HL-60/S4 (cell line): ENCODE measurements at regions not wholly inside any gene's neighbourhood (a gene's known extent, or its start where the extent isn't known, plus 50 kb on each side); places are given as distances from the start of the nearest gene placed in this dataset.

ENCODE experiments used
- in situ Hi-C: fragments of 300-500 bp; cut with MboI; formaldehyde crosslinking; loops from 2 replicates; pipeline ENCODE4 v1.14.3; 2022; ENCODE audit warnings: low sequenced_read_pairs

DNA sequence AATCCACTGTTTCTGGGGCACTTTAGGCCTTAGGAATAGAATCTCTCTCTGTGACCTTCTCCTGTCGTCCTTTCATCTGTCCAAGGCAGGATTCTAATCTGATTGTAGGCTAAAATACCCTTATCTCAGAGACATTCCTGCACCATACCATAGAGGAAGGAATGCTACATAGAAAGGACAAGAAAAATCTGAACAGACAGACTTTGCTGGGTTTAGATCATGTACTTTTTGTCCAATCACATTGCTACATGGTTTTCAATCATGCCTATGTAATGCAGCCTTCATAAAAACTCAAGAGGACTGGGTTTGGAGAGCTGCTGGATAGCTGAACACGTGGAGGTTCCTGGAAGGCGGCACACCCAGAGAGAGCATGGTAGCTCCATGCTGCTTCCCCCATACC lies 378.5 kb upstream of the SEMA6D start:
- in situ Hi-C loops: no loop called here

DNA sequence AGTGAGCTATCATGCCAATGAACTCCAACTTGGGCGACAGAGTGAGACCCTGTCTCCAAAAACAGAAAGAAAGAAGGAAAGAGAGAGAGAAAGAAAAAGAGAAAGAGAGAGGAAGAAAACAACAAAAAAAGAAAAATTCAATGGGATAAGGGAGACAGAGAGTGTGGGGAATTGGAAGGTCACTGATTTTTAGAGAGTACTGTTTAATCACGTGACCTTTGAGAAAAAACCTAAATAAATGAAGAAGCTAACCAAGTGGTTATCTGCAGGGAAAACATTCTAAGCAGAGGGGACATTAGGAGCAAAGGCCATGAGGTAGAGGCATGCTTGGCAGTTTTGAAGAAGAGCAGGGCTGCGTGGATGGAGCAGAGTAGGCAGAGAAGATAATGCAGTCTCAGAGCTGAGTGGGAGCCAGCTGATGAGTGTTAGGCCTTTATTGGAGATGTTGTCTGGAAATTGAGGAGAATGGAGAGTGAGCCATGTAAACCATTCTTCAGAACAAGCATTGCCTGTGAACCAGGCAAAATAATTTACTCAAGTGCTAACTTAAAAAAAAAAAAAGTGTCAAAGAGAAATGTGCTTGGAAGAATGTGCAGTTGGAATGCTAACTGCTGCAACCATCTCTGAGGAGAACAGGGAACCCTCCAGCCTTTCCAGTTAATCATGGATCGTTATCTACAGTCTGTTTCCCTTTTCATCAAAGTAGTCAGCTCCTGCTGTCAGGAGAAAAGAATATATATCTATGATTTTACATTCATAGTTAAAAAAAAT lies 377.3 kb upstream of the SEMA6D start:
- in situ Hi-C loops: no loop called here

DNA sequence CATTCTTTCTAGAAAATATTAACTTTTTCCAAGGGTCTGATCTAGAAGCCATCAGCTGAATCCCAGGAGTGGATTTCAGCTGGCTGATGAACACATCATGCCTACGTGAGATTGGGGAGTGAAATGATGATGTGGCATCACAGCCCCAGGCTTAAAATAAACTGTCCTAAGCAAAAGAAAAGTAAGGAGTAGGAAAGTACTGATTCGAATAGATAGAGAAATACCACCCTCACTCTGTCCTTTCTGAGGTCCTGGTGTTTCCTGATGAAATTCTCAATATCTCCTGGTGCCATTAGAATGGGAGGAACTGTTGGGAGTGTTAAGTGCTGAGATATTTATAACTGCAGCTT lies 376.8 kb upstream of the SEMA6D start:
- in situ Hi-C loops: no loop called here

DNA sequence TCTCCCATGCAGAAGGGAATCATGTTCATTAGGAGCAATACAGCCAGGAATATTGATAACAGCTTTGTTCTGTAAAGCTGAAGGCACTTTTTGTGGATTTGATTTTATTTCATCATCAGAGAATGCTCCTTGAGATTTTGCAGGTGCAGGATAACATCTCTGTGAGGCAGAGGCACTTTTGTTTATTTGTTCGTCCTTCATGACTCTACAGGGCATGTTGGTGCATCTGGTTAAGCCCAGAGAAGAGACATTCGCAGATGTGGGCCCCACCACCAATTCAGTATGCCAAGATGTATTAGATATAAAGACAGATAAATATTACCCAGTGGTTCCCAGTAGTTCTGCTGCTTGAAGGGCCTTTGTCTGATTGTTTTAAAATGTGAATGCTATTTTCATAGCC lies 368.1 kb upstream of the SEMA6D start:
- in situ Hi-C loops: no loop called here

DNA sequence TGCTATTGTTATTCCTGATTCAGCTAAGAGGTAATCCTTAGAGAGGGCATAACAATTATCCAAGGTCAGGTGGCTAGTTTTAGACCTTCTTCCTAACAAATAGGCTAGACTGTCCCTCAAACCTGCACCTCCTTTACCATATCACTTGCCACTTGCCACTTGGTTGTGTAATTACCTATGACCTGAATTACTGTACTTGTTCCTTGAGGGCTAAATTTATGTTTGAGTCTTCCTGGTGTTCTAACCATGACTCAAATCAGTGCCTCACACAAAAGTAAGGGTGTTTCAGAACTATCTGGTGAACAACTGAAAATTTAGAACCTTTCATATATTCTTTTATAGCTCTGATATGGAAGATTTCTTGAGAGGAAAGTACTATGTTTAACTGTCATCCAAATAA lies 365.8 kb upstream of the SEMA6D start:
- in situ Hi-C loops: no loop called here

DNA sequence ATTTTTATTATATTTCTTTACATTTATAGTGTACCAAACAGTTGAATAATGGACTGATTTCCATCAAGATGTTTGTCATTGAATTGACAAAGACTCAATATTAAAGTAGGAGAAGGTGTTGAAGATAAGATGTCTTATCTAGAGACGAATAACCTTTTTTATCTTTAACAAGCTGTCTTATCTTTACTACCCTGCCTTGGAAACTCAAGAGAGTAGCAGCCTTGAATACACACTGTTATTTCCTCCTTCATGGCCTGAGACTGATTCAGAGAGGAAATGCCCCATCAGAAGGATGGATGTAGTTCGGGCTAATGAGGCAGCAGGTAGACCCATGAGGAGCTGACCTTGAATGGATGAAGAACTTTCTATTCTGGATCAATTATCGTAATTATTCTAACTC lies 365.1 kb upstream of the SEMA6D start:
- in situ Hi-C loops: no loop called here

DNA sequence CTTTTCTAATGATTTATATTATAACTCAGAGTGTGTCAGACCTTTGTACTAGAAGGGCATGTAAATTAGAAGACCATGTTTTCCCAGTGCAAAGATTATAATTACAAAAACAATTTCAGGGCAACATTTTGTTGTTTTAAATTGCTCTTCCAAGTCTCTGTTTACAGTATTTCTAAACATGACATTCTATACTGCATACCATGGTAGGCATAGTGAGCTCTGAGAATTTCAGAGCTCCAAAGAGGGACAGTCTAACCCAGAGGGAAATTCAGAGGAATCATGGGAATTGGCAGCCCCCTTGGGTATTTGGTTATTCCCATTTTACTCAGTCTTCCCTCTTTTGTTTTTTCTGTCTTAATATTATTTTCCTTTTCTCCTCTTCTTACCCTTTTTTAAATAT lies 361.5 kb upstream of the SEMA6D start:
- in situ Hi-C loops: no loop called here

DNA sequence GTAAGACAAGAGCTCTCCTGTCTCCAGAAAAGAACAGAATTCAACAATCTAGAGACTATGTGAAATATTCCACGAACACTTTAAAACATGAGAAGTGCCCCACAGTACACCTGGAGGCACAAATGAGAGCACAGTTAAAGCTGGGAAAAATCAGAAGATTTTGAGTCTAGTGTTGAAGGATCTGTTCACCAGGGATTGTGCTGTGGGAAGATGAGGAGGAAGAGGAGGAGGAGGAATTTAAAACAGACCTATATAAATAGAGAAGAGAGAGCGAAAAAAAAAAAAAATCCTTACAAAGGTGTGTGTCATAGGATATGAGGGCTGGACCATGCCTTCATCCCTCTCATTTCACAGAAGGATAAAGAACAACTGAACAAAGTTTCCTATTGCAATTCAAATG lies 361.0 kb upstream of the SEMA6D start:
- in situ Hi-C loops: no loop called here

DNA sequence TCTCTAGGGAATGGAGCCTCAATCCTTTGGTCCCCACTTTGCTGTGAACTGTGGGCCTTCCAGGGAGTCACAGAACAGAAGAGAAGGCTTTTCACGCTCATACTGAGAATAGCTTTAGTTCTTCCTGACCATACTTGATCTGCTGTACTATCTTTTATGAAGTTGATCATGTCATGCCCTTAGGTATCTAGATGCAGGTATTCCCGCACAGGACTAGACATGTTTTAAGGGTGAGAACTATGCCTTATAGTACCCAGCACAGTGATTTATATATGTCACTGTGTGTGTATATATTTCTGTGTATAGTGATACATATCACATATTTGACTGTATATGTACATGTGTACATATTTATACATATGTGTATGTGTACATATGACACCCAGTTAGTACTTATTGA lies 358.4 kb upstream of the SEMA6D start:
- in situ Hi-C loops: no loop called here

DNA sequence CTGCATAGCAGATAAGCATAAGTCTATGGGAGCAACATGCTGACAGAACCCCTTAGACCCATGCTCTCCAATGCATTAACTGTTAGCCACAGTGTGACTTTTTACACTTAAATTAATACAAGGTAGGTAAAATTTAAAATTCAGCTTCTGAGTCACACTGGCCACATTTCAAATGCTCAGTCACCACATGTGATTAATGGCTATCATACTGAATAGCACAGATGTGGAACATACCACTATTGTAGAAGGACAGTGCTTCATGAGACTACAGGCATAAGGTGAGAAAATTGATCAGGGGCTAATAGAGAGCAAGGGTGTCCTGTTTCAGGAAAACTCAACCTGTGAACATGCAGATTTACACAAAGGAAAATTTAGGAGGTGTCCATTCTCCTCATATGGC lies 357.0 kb upstream of the SEMA6D start:
- in situ Hi-C loops: no loop called here

DNA sequence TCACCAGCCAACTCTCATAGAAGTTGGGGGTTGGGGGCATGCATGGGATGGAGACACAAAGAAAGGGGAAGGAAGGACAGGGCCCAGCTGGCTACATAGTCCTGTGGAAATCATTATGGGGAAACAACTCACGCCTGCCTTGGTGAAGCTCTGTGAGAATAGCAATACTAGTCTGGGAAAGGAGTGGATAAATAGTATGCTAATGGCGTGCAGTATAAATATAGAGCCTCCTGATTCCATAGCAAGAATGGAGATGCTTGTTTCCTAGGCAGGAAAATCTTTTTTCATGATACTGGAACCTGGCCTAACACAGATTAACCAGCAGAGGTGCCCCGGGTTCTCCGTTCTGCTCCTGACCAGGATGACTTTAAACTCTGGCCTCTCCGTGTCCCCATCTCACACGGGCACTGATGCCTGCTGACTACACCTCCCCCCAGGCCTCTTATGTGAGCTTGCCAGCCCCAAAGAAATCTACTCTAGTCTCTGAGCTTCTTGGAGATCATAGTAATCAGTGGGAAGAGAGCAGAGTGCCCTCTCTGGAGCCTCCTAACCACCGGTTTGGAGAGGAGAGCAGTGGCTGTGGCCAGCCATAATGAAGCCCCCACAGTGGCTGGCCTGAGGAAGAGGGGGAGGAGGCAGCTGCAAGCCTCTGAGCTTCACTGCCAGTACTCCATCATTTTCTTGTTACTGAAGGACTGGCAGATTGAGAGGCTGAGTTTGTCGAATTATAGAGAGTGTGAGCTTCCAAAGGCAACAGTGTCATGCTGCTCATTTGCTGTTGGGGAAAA lies 355.0 kb upstream of the SEMA6D start:
- in situ Hi-C loops: no loop called here

DNA sequence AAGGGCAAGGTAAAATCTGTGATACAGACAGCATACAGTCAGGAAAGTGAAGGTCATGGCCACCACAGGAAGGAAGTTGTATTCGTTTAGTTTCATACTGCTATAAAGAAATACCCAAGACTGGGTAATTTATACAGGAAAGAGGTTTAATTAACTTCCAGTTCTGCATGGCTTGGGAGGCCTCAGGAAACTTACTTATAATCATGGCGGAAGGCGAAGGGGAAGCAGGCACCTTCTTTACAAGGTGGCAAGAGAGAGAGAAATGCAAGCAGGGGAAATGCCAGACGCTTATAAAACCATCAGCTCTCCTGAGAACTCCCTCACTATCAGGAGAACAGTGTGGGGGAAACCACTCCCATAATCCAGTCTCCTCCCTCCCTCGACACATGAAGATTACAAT lies 353.7 kb upstream of the SEMA6D start:
- in situ Hi-C loops: no loop called here

DNA sequence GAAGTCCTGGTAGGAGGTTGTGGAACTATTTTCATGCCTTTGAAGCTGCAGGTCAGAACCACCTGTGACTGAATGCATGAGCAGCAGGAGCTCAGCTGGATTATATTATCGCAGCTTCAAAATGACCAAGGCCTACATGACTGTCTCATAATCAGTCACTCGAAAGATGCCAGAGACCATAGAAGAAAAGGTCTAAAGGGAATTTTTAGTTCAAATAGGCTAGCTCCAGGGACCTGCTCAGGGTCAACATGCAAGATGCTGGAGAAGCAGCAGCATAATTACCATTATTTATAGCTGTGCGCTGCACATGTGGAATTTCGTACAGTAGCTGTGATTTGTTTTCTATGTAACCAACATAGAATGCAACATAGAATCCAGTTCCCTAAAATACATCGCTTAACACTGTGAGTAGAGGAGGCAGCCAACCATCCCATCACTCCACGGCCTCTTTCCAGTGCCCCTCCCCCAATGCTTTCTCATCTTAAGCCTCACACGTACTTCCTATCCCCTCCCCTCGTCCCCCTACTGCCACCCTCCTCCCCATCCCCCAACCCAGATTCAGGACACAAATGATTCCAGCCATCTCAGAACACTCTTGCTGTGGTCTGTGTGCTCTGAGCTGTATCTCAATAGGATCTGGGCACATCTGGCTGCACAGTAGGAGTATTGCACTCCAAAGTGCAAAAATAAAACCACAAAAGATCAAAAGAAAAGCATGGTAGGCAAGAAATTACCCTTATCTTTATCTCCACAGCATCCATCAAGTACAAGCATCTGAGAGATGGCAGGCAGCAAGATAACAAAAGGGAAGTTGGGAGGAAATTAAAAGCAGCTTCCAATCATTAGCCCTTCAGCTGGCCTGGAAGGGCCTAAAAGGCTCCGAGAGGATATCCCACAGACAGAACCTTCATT lies 352.8 kb upstream of the SEMA6D start:
- in situ Hi-C loops: no loop called here

DNA sequence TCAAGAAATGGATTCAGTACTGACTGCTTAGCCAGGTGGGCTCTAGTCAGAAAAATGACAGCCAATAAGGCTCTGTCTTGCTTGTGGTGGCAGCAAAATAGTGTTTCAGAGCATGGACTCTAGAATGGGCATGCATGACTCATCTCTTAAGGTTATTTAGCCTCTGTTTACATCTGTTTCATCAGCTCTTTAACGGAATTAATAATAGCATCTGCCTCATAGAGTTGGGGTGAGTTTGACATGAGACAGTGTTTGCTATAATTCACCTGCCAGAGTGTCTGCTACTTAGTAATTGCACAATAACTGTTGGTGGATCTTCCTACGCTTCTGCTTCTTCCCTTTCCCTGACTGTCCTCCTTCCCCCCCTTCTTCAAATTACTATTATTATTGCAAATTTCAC lies 350.4 kb upstream of the SEMA6D start:
- in situ Hi-C loops: no loop called here

DNA sequence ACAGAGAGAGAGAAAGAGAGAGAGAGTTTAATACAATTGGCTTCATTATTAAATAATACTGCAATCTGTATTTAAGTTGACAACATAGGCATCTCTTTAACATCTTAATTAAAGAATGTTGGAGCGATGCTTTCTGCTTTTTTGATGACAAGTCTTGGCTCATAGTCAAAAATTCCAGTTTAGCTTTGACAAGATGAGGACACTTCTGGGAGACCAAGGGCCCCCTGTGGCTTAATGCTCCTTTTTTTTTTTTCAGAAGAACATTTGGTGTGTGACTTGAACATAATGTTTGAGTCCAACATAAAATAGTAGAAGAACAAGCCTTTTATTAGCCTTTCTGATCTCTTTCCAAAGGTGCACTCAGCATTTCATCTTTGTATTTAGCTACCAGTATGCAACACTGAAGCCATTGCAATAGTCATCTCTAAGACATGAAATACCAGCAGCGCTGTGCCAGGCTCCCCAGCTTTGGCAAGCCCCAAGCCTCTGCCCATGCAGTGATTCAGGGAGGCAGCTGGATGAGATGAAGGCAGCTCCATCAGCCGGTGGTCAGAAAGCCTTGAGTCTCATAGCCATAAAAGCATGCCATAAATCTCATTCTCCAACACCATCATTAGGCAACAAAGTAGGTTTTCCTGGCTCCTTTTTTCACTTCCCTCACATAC lies 349.4 kb upstream of the SEMA6D start:
- in situ Hi-C loops: no loop called here

DNA sequence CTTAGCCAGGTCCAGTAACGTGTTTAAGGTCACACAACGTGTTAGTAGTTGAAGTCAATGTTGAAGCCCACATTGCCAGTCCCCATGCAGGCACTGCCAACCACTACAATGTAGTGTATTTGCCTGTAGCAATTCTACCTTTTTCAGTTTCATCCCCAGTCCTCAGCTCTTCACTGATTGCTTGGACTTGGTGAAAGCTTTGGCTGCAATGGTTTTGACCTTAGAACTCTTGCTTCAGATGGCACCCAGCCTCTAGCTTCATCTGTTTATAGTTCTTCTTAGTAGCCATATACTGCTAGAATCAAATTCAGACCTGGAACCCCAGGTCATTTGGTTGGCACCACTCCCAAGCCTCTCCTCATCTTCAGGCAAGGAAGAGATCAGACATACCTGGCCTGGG lies 345.4 kb upstream of the SEMA6D start:
- in situ Hi-C loops: no loop called here

DNA sequence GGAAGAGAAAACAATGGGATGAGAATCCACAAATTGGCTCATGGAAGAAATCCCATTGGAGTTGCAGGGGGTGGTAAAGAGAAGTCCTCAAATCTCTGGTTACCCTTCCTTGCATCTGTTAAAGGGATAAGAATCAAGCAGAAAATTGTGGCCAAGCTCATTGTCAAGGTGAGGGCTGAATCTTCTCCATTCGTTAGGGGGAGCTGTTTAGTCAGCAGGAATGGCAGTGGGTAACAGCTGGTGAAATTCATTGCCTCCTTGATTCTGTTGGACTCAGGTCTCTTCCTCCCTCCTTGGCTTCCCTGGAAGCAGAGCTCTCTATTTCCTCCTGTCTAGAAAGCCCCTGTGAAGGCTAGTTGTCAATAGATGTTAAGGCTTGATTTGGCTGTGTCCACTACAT lies 343.1 kb upstream of the SEMA6D start:
- in situ Hi-C loops: no loop called here

DNA sequence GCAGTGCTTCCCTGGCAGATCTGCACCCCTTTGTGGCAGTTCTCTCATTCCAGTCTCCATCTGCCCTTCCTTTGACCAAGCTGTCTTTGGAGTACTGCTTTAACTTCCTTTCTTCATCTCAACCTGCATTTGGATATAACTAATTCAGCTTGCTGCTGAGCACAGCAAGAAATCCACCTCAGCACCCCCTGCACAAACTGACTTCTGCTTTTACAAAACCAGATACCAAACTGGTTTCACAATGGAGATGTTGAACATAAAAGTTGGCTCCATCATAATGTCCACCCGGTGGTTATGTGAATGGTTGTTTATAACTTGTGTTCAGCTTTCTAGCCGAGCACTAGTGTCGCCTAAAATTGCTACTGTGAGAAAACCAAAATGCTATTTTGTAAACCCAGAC lies 341.1 kb upstream of the SEMA6D start:
- in situ Hi-C loops: no loop called here

DNA sequence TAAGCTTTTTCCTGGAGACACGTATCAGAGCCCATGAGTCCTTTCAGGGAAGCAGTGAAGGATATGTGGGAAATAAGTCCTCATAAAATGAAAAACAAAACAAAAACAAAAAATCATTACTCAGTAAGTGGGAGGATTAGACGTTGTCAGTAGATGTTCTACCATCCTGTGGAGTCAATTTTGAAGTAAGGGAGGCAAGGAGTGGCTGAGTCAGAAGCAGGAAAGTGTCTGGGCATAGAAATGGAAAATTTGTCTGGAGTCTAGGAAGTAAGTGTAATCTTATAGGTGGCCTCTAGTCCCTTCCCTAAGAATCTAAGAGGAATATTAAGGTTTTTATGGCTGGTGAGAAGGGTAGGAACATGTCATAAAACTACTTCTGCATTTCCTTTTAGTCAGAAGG lies 339.8 kb upstream of the SEMA6D start:
- in situ Hi-C loops: no loop called here

DNA sequence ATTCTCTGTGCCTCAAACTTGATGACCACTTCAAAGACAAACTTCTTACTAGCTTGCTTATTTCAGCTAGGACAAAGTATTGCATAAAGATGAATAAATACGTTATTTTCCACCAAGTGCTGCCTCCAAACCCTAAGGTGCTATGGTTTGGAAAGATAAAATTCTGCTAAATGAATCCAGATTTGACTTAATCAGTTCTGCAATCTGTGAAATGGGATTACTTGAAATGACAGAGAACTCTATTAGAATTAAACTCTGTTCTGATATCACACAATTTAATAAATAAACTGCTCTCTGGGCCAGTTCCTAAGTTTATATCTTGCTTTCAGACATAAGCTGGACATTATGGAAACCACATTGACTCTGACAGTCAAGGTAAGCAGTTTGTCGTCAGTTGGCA lies 338.8 kb upstream of the SEMA6D start:
- in situ Hi-C loops: no loop called here

DNA sequence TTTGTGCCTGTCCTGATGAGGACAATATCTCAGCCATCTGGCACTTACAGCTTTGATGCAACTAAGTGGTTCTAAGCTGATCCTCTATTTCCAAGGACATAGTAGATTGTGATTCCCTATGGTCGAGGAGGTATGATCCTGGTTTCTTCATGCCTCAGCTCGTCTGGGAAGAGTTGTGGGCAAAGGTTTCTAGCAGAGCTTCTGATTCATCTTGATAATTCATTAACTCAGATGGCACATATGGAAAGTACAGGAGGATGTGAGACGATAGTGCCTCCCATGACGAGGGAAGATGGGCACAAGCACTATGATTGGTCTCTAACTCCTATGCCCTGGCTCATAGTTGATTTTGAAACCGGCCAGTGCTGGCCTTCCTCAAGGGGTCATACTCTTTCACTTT lies 334.2 kb upstream of the SEMA6D start:
- in situ Hi-C loops: no loop called here
